Occipital lobe (tissue), 1 donor: ENCODE measurements at regions not wholly inside any gene's neighbourhood (a gene's known extent, or its start where the extent isn't known, plus 50 kb on each side); places are given as distances from the start of the nearest gene placed in this dataset.
"Not testable (repeated sequence)": the region's sequence is repeated elsewhere in the genome, so short reads cannot be mapped to it uniquely, and the experiment has no call there.

Source experiments
- DNase-seq: peaks from one replicate; lab custom pipeline; 2025; lab: John Stamatoyannopoulos, UW

DNA sequence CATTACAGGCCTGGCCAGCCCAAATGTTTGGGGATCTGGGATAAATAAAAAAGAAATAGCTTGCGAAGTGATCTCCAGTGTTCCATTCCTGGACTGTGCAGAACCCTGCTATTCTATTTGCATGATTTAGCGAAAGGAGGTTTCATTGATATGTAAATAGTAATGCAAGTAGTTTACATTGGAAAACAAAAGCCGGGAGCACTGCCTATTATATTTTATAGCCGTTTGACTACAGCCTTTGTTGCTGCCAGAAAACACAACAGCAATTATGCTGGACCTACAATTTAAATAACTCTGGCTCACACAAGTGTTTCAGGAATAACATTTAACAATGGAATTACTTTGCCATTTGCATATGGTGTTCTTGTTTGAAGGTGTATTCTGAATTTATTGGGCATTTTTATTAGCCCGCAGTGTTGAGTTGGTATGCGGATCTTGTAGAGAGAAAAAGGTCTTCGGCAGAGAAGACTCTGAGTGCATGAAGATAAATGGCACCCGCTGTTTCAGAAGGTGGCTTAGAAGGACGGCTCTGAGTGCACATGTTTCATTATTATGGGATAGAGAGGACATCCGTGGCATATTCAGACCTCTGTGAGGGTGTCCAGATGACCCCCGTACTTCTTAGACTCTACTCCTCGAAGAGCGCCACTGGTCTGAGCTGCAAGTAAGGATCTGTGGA, 315.0 kb downstream of the BRD1 start:
- no peak for DNase-seq

DNA sequence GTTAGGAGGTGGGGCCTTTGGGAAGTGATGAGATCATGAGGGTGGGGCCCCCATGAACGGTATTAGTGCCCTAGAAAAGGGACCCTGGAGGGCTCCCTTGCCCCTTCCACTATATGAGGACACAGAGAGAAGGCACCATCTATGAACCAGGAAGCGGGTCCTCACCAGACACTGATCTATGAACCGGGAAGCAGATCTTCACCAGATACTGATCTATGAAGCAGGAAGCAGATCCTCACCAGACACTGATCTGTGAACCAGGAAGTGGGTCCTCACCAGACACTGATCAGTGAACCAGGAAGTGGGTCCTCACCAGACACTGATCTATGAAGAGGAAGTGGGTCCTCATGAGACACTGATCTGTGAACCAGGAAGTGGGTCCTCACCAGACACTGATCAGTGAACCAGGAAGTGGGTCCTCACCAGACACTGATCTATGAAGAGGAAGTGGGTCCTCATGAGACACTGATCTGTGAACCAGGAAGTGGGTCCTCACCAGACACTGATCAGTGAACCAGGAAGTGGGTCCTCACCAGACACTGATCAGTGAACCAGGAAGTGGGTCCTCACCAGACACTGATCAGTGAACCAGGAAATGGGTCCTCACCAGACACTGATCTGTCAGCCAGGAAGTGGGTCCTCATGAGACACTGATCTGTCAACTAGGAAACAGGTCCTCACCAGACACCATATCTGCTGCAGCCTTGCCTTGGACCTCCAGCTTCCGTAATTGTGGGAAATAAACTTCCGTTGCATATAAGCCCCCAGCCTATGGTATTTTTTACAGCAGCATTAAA, 316.1 kb downstream of the BRD1 start:
- DNase-seq: not testable (repeated sequence)

DNA sequence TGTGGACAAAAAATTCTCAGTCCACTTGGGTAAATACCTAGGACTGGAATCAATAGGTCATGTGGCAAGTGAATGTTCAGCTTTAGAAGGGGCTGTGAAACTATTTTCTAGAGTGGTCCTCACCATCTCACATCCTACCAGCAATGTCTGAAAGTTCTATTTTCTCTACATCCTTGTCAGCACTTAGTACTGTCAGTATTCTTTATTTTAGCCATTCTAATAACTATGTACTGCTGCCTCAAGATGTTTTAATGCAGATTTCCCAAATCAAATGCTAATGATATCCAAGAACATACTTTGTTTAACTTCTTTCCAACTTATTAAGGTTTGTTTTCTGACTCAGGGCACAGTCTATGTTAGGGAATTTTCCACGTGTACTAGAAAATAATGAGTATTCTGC, 317.0 kb downstream of the BRD1 start:
- DNase-seq: no peak

DNA sequence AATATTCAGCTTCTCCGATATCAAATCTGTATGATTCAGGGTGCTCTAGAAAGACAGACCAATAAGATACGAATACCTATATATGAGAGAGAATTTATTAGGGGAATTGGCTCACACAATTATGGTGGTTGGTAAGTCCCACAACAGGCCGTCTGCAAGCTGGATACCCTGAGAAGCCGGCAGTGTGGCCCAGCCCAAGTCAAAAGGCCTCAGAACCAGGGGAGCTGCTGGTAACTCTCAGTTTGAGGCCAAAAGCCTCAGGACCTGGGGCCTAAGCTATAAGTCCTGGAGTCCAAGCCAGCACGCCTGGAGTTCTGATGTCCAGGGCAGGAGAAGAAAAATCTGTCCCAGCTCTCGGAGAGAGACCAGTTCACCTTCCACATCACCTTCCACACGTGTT, 318.7 kb downstream of the BRD1 start:
- no peak for DNase-seq

DNA sequence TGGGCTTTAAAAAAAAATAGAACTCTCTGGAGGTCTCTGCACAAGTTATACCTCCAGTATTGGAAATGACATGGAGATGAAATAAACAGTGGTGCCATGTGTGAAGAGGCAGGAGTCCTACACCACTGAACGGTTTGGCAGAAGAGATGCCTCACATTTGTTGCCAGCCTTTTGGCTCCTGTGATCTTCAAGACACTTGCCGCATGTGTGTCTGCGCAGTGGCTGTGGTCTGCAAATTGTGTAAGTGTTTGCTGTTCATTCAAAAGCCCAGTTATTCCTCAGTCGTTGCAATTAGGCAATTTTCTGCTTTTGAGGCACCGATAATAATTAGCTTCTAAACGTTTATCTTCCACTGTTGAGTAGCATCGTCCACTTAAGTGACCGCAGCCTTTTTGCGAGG, 319.1 kb downstream of the BRD1 start:
- DNase-seq: no peak

DNA sequence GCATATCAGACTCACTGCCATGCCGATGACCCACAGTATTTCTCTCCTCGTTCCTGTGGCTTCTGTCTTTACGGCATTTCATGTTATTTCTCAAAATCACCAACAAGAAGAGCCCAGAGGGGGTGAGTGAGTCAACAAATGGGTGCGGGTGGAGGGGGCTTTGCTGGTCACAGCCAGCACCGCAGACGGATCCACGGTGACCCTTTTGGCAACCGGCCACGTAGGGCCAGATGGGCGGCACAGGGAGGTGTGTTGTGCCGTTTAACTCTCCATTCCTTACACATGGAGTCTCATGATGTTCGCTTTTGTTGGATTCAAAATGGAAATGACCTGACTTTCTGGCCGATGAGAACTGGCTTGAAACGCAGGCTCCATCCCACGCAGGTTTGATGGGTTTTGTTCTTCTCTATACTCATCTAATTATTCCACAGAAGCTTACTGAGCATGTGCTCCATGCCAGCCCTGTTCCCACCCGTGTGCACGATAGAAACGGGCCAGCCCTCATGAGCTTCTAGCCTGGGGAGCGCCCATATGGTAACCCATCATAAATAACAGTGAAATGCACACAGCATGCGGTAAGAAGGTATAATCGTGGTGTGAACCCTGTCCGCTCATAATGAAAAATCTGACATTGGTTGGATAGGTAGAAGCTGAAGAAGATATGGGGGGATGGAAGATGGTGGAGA, 319.9 kb downstream of the BRD1 start:
- DNase-seq: no peak

DNA sequence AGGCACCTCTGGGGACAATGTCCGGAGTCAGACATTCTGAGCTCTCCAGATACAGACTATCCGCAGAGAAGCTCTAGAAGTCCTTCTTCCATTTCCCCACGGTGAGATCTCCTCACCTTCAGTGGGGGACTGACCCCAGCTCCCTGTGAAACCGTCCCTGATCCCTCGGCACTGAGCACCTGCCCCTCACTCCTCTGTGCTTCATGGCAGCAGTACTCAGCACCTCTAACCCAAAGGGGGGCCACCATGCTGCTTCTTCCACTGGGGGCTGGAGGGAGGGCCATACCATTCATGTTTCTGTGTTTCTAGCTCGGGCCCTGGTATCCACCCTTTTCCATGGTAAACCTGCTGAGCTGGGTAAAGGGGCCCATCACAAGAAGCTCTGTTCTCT, 321.7 kb downstream of the BRD1 start:
- no peak for DNase-seq

DNA sequence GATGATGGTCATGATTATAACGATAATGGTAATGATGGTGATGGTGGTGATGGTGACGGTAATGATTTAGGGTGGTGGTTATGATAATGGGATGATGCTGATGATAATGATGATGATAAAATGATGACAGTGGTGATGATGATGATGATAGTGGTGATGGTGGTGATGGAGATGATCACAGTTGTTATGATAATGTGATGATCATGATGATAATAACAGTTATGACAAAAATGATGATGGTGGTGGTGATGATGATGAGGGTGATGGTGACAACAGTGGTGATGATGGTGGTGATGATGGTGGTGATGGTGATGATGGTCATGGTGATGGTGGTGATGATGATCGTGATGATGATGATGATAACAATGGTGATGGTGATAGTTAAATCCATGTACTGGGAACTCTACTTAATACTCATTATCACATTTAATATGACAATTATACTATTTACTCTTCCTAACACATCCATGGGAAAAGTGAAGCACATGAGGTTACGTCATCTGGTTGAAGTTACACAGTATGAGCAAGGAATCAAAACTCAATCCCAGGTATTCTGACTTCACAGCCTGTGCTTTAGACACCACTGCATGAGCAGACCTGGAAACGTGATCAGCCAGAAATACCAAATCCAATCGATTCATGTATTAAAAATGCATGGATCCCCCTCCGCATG, 322.2 kb downstream of the BRD1 start:
- no peak for DNase-seq

DNA sequence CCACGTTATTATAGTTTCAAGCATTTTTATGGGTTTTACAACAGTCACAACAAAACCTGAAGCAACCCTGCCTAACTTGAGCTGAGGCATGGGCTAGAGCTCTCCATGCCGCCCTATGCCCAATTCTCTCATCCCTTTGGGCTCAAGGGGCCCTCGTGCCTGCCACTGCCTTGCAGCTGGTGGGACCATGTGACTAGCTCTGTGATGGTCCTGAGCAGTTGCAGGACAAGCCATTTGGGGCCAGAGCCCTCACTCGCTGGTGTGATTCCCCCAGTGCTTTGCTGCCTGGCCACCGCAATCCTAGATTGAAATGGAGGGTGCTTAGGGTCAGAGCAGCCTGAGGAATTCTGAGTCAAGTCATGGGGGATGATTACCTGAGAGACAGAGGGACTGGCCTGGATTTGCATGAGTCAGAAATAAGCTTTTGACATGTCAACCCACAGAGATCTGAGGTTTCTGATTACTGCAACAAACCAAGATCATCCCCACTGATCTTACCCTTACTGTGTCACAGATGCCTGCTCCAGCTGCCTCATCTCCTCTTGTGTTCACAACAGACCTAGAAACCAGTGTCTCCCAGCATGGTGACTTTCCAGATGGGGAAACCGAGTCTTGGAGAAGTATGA, 323.7 kb downstream of the BRD1 start:
- no peak for DNase-seq

DNA sequence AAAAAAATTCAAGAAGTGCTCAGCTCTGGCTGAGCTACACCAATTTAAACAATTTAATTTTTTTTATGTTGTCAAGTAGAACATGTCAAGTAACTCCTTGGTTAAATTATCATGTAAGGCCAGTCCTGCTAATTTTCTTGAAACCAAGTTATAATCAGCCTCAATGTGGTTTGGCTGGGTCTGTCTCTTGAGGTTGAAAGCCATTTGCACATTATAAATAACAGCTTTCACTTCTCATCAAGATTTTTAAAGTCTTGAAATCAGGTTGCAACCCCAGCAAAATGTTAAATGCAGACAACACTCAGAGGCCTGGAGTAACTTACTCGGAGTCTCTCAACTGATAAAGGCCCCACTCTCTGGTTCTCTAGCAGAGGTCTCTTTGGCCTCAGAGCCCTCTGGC, 324.4 kb downstream of the BRD1 start:
- no peak for DNase-seq

DNA sequence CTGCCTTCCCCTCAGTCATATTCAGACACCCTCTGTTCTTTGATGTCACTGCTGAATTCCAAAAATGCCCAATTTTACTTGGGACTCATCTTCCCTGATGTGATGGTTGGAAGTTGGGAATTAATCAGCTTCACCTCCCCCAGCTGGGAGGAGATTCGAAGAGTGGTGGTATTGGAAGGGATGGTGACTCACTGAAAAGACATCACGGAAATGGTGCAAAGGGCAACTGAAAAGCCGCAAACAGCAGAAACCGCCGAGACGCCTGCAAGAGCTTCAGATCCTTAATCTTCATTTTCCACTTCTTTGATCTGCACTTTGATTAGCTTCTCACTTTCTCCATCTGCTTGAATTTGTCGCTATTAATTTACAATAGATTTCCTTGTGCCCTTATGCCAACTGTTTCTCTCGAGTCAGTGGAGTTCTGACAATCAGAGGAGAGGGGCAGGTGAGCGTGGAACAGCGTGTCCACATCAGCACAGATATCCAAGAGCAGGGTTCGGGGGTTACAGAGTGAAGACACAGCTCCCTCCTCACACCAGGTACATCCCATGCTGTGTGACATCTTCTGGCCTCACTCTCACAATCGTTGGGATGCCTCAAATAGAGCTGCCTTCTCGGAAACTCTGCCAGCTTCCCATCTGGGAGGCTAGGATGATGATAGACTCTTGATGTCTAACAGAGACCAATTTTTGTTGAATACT, 325.4 kb downstream of the BRD1 start:
- no peak for DNase-seq

DNA sequence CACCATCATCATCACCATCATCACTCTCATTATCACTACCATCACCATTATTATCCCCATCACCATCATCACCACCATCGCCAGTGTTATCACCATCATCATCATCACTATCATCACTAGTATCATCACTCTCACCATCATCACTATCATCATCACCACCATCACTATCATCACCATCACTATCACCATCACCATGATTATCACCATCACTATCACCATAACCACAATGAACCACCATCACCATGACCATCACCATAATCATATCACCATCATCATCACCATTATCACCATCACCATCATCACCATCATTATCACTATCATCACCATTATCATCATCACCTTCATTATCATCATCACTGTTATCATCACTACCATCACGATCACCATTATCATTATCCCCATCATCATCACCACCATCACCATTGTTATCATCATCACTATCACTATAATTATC, 326.7 kb downstream of the BRD1 start:
- DNase-seq: no peak

DNA sequence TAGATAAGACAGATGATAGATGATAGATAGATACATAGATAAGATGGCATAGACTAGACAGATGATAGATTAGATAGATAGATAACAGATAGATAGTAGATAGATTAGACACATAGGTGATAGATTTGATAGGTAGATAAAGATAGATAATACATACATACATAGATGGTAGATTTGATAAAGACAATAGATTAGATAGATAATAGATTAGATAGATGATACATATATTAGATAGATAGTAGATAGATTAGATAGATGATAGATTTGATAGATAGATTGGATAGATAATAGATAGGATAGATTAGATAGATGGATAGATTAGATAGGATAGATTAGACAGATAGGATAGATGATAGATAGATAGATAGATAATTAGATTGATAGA, 327.6 kb downstream of the BRD1 start:
- DNase-seq: no peak

DNA sequence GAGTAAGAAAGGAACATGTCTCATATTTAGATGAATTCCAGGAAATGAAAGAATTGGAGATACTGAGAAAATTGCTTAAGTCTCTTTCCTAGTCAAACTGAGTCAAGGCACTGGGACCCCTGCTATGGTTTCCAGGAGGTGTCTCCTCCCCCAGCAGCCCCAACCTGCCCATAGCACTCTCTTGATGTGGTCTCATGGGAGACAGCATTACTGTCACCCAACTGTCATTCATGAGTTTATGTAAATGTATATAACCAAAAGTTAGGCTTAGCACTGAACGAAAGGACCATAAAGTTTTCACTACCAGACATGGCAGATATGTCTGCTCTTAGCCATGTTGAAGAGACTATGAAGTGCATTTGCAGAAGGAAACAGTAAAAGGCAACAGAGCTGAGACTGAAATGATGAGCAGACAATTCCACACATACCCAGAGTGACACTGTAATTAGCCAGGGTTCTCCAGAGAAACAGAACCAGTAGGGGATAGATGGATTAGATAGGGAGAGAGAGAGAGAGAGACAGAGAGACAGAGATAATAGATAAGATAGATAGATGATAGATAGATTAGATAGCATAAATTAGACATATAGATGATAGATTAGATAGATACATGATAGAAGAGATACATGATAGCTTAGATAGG, 328.1 kb downstream of the BRD1 start:
- DNase-seq: no peak

DNA sequence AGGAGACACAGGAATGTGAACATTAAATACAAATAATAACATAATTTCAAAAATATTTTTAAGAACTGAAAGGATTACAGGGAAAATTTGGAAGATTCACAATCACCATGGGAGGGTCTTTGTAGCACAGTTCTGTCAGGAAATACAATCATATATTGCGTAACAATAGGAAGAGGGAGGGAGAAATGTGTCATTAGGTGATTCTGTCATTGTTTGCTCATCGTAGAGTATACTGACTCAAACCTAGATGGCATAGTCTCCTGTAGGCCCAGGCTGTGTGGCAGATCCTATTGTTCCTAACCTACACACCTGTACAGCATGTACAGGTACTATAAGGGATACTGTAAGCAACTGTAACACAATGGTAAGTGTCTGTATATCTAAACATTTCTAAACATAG, 330.4 kb downstream of the BRD1 start:
- no peak for DNase-seq

DNA sequence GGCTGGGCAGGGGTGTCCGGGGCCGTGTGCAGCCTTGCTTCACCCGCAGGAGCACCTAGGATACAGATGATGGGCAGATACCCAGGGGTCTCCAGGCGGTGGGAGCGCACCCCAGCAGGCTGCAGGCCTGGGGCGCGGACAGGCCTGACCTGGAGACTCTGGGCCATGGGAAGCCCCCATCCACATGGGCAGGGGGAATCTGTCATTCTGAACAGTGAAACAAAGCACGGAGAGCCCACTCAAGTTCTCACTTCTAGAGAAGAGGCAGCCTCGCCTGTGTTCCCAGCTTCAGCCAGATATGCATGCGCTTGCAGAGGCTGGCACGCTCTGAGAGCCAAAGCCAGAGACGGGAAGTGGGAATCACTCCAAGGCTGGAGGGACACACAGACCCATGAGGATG, 333.1 kb downstream of the BRD1 start:
- no peak for DNase-seq

DNA sequence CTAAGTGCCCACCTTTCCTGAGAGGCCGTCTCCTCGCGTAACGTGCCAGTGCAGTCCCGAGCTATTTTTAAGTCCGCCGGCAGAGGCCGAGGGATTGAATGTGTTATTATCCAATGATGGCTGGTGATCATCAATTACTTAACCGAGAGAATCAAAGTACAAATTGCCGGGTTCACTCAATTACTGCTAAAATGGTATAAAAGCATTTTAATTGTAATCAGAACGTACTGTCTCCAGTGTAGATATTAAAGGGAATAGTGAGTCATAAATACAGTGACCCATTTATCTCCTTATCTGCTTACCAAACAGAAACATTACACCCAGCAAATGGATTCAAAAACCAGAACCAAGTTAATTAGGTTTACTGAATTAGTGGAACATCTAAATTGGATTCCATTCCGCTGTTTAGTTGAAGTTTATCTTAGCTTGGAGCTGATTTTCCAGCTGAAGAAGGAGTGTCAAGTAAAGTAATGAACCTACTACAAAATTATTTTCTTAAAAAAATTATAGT, 334.9 kb downstream of the BRD1 start:
- no peak for DNase-seq

DNA sequence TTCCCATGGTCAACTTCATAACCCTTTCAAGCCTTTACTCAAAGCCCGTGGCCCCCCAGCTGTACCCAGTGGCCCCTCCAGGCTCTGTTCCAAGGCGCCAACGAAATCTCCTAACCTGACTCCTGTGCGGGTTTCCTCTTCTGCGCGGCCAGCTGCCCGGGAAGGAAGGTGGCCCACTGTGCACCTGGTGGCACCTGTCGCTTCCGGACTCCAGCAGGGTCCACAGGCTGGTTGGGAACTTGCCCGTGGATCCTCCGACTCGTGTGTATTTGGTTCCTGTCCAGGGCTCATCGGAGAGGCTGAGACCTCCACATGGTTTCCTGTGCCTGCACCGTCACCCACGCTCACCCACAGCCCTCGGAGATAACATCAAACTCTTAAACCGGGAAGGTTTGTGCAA, 335.4 kb downstream of the BRD1 start:
- DNase-seq: no peak

DNA sequence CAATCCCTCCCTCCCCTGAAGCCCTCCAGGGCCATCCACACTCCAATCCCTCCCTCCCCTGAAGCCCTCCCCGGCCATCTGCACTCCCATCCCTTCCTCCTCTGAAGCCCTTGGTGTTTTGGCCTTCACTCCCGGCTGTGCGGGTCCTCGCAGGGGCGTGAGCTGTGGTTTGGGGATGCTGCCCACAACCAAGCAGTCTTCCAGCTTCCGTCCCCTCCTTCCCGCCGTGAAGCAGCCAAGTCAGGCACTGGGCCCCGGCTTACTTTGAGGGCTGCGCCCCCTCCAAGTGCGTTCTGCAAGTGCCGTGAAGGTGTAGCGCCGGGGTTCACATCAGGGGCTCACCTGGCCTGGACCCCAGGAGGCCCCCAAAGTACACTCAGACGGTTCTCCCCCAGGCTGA, 335.9 kb downstream of the BRD1 start:
- no peak for DNase-seq

DNA sequence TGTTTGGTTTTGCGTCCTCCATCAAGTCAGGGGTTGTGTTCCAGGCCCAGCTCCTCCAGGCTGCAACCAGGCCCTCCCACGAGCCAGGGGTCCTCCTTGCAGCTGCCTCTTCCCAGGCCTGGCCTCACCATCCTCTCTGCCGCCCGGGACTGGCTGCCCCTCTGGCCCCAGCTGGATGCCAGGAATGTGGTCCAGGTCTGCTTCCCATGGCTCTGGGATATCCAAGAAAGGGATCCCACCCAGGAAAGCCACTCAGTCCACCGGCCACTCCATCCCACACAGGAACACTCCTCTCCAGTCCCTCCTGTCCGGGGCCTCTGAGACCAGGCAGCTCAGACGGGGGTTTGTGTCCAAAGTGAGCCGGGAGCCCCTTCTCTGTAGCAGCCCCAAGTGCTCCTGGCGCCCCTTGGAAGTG, 336.4 kb downstream of the BRD1 start:
- no peak for DNase-seq
